HT1080 (cell line): ENCODE measurements at regions not wholly inside any gene's neighbourhood (a gene's known extent, or its start where the extent isn't known, plus 50 kb on each side); places are given as distances from the start of the nearest gene placed in this dataset.

Source experiments
- DNase-seq: peaks from one replicate; pipeline ENCODE4 v3.0.0-alpha.2; 2015; ENCODE audit warnings: low read depth

- DNase-seq = no peak
These were observed 93.9 kb upstream of the HABP2 start for GRCh38 chr10:113458944-113459343.

GRCh38 chr10:113459626-113460280, 93.1 kb upstream of the HABP2 start:
- no peak for DNase-seq

DNA sequence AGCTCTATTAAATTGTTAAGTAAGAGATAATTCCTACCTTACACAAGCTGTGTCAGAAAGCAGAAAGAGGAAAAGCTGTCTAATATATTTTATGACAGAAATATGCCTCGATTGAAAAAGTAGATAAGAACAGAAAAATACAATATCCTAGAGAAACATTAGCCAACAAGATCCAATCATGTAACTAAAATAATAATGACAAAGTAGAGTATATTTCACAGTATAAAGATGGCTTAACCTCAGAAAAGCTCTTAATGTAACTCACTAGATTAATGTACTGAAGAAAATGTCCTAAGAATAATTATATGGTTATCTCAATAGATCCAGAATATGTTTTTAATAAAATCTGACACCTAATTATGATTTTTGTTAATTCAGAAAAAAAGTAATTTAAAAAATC, 89.8 kb upstream of the HABP2 start:
- DNase-seq = no peak

- no peak for DNase-seq
These were observed 89.1 kb upstream of the HABP2 start for GRCh38 chr10:113463777-113464176.

DNA sequence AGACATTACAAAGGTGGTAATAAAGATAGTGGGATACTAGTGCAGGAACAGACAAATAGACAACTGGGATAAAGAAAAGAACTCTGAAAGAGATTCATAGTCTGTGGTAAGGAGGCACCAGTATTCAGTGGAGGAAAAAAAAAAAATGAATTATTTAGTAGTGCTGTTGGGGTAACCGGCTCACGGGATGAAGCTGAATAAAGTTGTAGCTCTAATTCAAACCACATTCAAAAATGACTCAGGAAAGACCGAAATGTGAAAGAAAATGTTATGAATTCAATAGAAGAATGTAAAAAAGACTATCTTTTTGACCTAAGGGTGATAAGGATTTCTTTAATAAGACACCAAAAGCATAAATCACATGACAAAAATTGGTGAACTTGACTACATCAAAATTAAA, 83.1 kb upstream of the HABP2 start:
- DNase-seq = no peak

- DNase-seq = no peak
These were observed 82.2 kb upstream of the HABP2 start for GRCh38 chr10:113470372-113471240.

- no peak for DNase-seq
These were observed 81.4 kb upstream of the HABP2 start for GRCh38 chr10:113471241-113471996.

DNA sequence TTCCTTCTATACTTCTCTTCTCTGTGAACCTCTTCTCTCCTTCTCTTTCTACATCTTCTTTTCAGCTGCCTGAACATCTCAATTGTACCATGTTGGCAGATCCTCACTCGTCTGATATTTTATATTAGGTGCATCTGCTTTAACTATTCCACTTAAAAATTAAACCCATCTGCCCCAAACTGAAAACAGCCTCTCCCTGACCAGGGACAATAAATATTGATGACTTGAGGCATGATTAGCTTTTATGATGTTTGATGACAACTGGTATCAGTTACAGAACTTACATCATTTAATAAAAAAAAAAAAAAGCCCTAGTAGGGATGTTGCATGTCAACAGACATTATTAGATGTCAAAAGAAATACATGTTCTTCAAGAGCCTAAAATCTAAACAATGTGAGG, 79.8 kb upstream of the HABP2 start:
- DNase-seq = no peak

DNA sequence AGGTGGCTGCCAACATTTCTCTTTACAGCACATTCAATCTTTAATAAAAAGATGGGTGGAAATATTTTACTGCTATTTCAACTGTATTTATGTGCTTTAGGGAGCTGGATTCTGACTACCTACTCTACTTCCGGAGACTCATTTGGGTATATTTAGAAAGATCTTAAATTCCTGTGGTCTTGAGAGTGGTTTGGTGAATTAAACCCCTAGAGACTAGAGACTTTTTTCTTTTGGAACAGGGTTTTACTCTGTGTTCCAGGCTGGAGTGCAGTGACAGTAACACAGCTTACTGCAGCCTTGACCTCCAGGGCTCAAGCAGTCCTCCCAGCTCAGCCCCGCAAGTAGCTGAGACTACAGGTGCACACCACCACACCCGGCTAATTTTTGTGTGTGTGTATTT, 79.0 kb upstream of the HABP2 start:
- DNase-seq = no peak

GRCh38 chr10:113474752-113475151, 78.1 kb upstream of the HABP2 start:
- DNase-seq = no peak

DNA sequence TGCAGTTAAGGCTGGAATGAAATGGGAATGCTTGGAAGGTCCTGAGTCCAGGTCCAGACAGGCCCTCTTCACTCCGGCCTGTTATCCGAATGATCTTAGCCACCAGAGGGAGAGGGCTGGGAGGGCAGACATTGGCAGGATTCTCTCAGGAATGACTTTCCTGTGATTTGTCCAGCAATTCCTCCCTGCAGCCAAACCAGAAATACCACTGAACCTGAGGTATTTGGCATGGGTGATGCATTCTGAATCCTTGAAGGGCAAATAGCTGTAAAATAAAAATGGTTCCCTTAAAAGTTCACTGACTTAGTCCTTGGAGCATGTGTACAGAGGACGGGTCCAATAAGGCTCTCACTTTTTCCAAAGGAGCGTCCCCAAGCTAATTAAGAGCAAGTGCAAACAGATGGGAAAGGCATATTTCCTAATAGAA, 77.5 kb upstream of the HABP2 start:
- no peak for DNase-seq

DNA sequence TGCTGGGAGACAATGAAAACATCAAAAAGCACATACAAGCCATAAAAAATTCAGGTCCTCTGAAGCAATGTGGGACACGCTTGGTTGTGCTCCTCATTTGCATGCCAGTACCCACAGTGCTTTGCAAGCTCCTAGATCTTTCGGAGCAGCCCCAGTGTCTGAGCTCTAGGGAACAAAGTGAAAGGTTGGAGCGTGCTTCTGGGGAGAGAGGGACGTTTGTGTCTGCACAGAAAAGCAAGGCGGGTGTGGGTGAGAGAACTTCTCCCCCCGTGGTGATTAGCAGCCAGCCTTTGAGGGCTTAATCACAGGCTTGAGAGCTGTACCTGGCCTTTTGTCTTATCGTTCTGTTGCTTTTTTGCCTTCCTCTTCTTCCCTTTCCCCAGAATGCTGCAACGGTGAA, 76.7 kb upstream of the HABP2 start:
- no peak for DNase-seq

DNA sequence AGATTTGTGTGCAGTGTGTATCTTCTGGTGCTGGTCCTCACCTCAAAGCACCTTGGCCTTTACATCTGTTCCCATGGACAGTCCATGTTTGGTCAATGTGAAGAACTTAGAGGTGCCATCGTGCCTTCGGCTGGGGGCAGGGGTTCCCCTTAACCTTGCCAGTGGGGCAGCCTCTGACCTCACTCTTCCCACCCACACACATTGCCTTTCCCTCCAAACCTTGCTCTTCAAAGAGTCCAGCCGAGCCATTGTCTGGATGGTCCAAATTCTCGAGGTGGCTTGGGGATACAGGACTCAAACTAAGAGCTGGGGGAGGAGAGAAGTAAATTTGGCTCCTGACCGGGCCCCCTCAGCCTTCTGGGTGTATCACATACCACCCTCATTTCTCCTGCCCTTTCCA, 76.2 kb upstream of the HABP2 start:
- no peak for DNase-seq

DNA sequence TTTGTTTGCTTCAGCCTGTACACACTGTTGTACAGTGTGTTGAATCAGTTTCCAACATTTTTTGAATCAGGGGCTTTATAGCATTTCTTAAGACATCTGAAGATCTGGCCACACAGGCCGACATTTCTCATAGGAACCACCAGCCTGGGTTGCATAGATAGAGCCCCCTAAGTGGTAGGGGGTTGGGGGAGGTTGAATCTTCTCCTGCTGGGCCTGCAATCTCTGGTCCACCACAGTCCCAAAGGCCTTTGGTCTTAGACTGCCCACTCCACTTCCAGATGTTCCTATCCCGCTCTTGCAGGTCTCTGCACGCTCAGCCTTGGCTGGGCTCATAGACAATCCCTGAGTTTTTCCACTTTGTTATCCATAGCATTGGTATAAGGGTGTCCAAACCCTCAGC, 75.4 kb upstream of the HABP2 start:
- no peak for DNase-seq

- no peak for DNase-seq
These were observed 73.3 kb upstream of the HABP2 start for GRCh38 chr10:113479346-113480080.

DNA sequence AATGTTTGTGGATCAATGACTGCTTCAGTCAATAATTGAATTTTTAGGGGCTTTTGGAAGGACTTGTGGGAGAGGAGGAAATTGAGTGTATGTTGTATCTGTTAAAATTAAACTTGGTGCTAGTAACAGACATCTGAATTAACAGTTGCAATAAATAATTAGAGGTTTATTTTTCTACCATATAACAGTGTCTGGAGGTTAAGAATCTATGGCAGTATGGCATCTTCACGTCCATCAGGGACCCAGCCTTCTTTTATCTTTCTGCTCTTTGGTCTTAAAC, 72.8 kb upstream of the HABP2 start:
- no peak for DNase-seq

GRCh38 chr10:113480851-113481502, 71.9 kb upstream of the HABP2 start:
- no peak for DNase-seq

DNA sequence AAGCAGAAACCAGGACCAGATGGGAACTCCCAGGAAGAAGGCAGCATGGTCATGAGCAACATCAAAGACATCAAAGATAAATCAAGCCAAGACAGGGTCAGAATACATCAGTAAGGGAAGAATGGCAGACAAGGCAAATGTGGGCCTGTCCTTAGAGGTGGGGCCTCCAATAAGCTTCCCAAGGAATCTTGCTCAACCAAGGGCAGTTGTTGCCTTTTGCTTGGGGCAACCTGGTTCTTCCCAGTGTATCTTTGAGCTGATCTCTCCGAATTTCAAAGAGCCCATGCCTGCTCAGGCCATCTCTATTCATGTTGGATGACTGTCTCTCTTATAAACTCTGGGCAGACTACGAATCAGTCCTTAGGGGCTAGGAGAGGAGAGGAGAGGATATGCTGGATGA, 68.4 kb upstream of the HABP2 start:
- no peak for DNase-seq

DNA sequence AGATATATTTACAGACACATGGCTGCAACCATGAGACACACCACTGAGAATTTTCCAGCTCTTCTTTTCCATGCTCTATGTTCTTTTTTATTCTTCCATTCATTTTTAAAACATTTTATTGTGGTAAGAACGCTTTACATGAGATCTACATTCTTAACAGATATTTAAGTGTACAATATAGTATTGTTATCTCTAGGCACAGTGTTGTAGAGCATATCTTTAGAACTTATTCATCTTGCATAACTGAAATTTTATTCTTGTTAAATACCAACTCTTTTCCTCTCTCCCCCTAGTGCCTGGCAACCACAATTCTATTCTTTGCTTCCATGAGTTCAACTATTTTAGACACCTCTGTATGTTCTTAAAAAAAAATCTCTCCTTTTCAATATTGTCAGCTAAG, 67.1 kb upstream of the HABP2 start:
- no peak for DNase-seq

DNA sequence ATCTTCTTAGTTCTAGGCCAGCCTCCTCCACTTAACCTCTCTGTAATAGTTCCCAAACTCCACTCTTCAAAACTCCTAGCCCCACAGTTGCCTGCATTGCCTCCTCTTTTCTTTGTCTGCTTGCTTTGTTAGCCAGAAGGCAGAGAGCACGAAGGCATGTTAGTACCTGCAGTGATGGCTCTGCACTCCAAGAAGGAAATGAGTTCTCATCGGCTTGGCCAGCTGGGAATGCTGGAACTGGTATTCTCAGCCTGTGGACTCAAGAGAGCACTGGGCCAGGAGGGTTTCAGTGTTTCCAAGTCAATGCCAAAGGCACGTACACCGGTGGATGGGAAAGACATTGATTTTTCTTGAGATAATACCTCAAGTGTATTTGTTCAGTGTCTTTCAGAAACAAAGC, 66.3 kb upstream of the HABP2 start:
- DNase-seq = no peak

GRCh38 chr10:113487154-113487553, 65.7 kb upstream of the HABP2 start:
- DNase-seq = no peak
